Panc1 (cell line): ENCODE measurements at regions not wholly inside any gene's neighbourhood (a gene's known extent, or its start where the extent isn't known, plus 50 kb on each side); places are given as distances from the start of the nearest gene placed in this dataset.

Source experiments
- ATAC-seq: fragments of 200-7000 bp; cut with Tn5 transposase; 2 replicates; pipeline ENCODE4 v1.9.1; 2020; ENCODE audit warnings: mild to moderate bottlenecking, moderate library complexity
- BruUV-seq: library from RNA; stranded (reverse); fragments of 400-500 nt; replicated peaks from 2 replicates; lab custom pipeline; 2021; lab: Mats Ljungman, UMichigan
- CTCF ChIA-PET: fragments of 300-600 bp; sonication (Branson Sonifier 250); formaldehyde crosslinking; loops from one replicate; lab custom pipeline; 2022; ENCODE audit warnings: antibody characterized with exemption; lab: Charles Lee
- POLR2A ChIA-PET: fragments of 300-600 bp; sonication (Branson Sonifier 250); formaldehyde crosslinking; loops from one replicate; lab custom pipeline; 2022; ENCODE audit warnings: antibody characterized with exemption; lab: Charles Lee
- DNase-seq: peaks from one replicate; pipeline ENCODE4 v3.0.0-alpha.2; 2010; ENCODE audit warnings: low read depth, low spot score
- H3K27ac ChIP-seq: 2 replicates; pipeline ENCODE4 v1.5.1; 2011; ENCODE audit warnings: mild to moderate bottlenecking, low read length, inconsistent platforms
- H3K27me3 ChIP-seq: fragments of 200-500 bp; sonication (Bioruptor generic); 2 replicates; pipeline ENCODE4 v1.6.0; 2014; ENCODE audit warnings: low read length, inconsistent platforms; ENCODE audit not compliant: control insufficient read depth, insufficient read depth
- H3K36me3 ChIP-seq: fragments of 200-500 bp; sonication (Bioruptor generic); 2 replicates; pipeline ENCODE4 v1.5.1; 2014; ENCODE audit warnings: inconsistent platforms, mild to moderate bottlenecking, low read length, moderate library complexity; ENCODE audit not compliant: control insufficient read depth, insufficient read depth
- H3K4me1 ChIP-seq: 2 replicates; pipeline ENCODE4 v1.5.1; 2011; ENCODE audit warnings: inconsistent platforms, mild to moderate bottlenecking, low read length, moderate library complexity; ENCODE audit not compliant: control insufficient read depth, insufficient read depth
- H3K4me3 ChIP-seq, 2 experiments: 2 replicates each; pipeline ENCODE4 v1.5.1; 2011 to 2012; ENCODE audit warnings: low read depth in 2 of 2, low read length in 2 of 2, mild to moderate bottlenecking in 2 of 2, inconsistent platforms in 1 of 2, moderate library complexity in 1 of 2
- H3K9me3 ChIP-seq: fragments of 200-500 bp; sonication (Bioruptor generic); 2 replicates; pipeline ENCODE4 v1.5.1; 2014; ENCODE audit warnings: low read depth, mild to moderate bottlenecking, inconsistent platforms, low read length, moderate library complexity; ENCODE audit not compliant: control insufficient read depth, insufficient read depth
- CTCF ChIP-seq: fragments of 450-650 bp; IDR thresholded peaks from 2 replicates; pipeline ENCODE4 v1.5.1; 2017; ENCODE audit warnings: mild to moderate bottlenecking
- POLR2AphosphoS5 ChIP-seq: IDR thresholded peaks from 2 replicates; pipeline ENCODE4 v1.6.1; 2012; ENCODE audit warnings: mild to moderate bottlenecking, low read depth, low read length, moderate library complexity
- REST ChIP-seq, 2 experiments: IDR thresholded peaks; 2 replicates each; pipeline ENCODE4 v1.6.1; 2011 to 2012; ENCODE audit warnings: low read depth in 2 of 2, control low read depth in 1 of 2, low read length in 1 of 2, mild to moderate bottlenecking in 1 of 2, moderate library complexity in 1 of 2; ENCODE audit not compliant: insufficient read depth in 1 of 2
- SIN3A ChIP-seq: IDR thresholded peaks from 2 replicates; pipeline ENCODE4 v1.6.1; 2012; ENCODE audit warnings: low read depth, mild to moderate bottlenecking, low read length, moderate library complexity, borderline replicate concordance; ENCODE audit not compliant: insufficient read depth
- TCF7L2 ChIP-seq: IDR thresholded peaks from 2 replicates; pipeline ENCODE4 v1.6.1; 2011; ENCODE audit warnings: mild to moderate bottlenecking, low read depth, low read length, inconsistent platforms
- in situ Hi-C: cut with HindIII; loops from 2 replicates; pipeline ENCODE4 v1.10.0; 2016; ENCODE audit warnings: low sequenced_read_pairs, low pct_unique_long_range_greater_than_20kb
- intact Hi-C: fragments of 100-400 bp; cut with micrococcal nuclease; formaldehyde crosslinking; loops from one replicate; pipeline ENCODE4 v1.10.0; 2022; ENCODE audit not compliant: unreplicated experiment

- in situ Hi-C loops: no loop called here
These were observed 256.7 kb downstream of the CLIC5 start for GRCh38 chr6:45758787-45759471.

More at GRCh38 chr6:45758787-45759471, 256.7 kb downstream of the CLIC5 start:
- Histone ChIP-seq H3K36me3 (no peaks in the 10 kb centered on the region), H3K4me1 (no peaks in the 10 kb centered on the region), H3K27me3 (no peaks in the 10 kb centered on the region), H3K27ac (no peak overlapping the region), H3K4me3 (no peak overlapping the region), H3K9me3 (0 out of 2 replicates have a peak, but pooled peaks cover 3% of the 10 kb centered on the region)
- no peak for ATAC-seq
- DNase-seq: no peak
- no peak for TF ChIP-seq TCF7L2
- TF ChIP-seq POLR2AphosphoS5: no peak
- TF ChIP-seq REST (IDR thresholded peaks at IDR 0.05; ENCODE audit: insufficient read depth in 1 of 2, low read depth in 2 of 2, low read length in 1 of 2): no peak
- no peak for TF ChIP-seq CTCF
- TF ChIP-seq SIN3A: no peak
- POLR2A ChIA-PET: interaction anchor here (0.6 kb wide), 1 partner anchor 13 kb away, joined by 3 read pairs; no protein-coding TSS in a partner anchor
- intact Hi-C loops: no loop called here
- BruUV-seq: no TSS peak
- CTCF ChIA-PET: no interaction called here
